OCI-LY3 (cell line): ENCODE measurements at regions not wholly inside any gene's neighbourhood (a gene's known extent, or its start where the extent isn't known, plus 50 kb on each side); places are given as distances from the start of the nearest gene placed in this dataset.

Experiments
- H2AFZ ChIP-seq: fragments of 200-600, 300-600 bp; shearing (Covaris generic); 2 replicates; pipeline ENCODE4 v1.6.0; 2014; ENCODE audit warnings: antibody characterized with exemption, low read depth, low read length
- H3K27ac ChIP-seq: fragments of 200-600, 300-600 bp; sonication (generic); 2 replicates; pipeline ENCODE4 v1.5.1; 2014; ENCODE audit warnings: mild to moderate bottlenecking, low read length, moderate library complexity, mixed read lengths
- H3K27me3 ChIP-seq: fragments of 200-600, 300-600 bp; sonication (generic); 2 replicates; pipeline ENCODE4 v1.6.1; 2014; ENCODE audit warnings: low read depth, low read length, mixed read lengths
- H3K36me3 ChIP-seq: fragments of 200-600, 300-600 bp; sonication (generic); replicated peaks from 2 replicates; pipeline ENCODE3; 2014; ENCODE audit warnings: low read depth, low read length, mixed read lengths
- H3K4me1 ChIP-seq: fragments of 300-600, 200-600 bp; sonication (generic); 2 replicates; pipeline ENCODE4 v1.6.1; 2014; ENCODE audit warnings: low read length, mixed read lengths
- H3K4me2 ChIP-seq: fragments of 200-600, 300-600 bp; sonication (generic); 2 replicates; pipeline ENCODE4 v1.6.1; 2014; ENCODE audit warnings: low read length, mixed read lengths
- H3K4me3 ChIP-seq: fragments of 300-600, 200-600 bp; sonication (generic); 2 replicates; pipeline ENCODE4 v1.5.1; 2014; ENCODE audit warnings: antibody characterized with exemption, mild to moderate bottlenecking, low read length, moderate library complexity
- H3K79me2 ChIP-seq: fragments of 300-600, 200-600 bp; shearing (Covaris generic); 2 replicates; pipeline ENCODE4 v1.6.1; 2014; ENCODE audit warnings: mild to moderate bottlenecking, low read length, mixed read lengths
- H3K9ac ChIP-seq: fragments of 300-600, 200-600 bp; shearing (Covaris generic); 2 replicates; pipeline ENCODE4 v1.6.0; 2014; ENCODE audit warnings: mild to moderate bottlenecking, low read length, moderate library complexity
- H3K9me3 ChIP-seq: fragments of 200-600, 300-600 bp; shearing (Covaris generic); 2 replicates; pipeline ENCODE4 v1.6.1; 2014; ENCODE audit warnings: low read length, mixed read lengths; ENCODE audit not compliant: insufficient read depth
- H4K20me1 ChIP-seq: fragments of 200-600, 300-600 bp; sonication (generic); 2 replicates; pipeline ENCODE4 v1.6.1; 2016; ENCODE audit warnings: low read length, mixed read lengths; ENCODE audit not compliant: insufficient read depth
- EZH2phosphoT487 ChIP-seq: fragments of 200-600 bp; shearing (Covaris generic); IDR thresholded peaks from 2 replicates; pipeline ENCODE4 v1.6.1; 2018; ENCODE audit warnings: antibody characterized with exemption, mixed run types, low read depth
- TF ChIP-seq, protein P1 (sequence below): fragments of 200-600, 300-600 bp; sonication (generic); IDR thresholded peaks from 2 replicates; pipeline ENCODE4 v1.5.1; 2014; ENCODE audit warnings: antibody characterized with exemption, low read length, low read depth

DNA sequence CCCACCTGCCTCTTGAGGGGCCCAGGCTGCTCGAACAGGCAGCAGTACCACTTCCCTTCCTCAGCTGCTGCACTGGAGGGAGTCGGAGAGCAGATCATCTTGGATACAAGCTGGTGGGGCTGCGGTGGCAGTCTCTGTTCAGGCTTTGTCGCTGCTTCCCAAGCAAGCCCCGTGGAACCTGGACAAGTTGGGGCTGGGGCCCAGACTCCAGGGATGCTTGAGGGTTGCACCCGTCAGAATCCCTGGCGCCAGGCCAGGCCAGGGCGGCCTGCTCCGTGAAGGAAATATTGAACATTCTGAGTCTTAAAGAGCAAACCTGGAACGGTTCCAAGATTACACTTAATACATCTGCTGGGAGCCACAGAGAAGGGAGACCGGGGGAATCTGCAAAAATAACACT, 310.1 kb upstream of the SORL1-AS1 start:
- H3K27ac ChIP-seq: peak overlapping the region; percentile 50; the same call in 1 of the 2 replicates
- 0 out of 2 replicates have a peak overlapping the region, but pooled peaks have one; percentile 25 for H3K9ac ChIP-seq
- H3K4me3 ChIP-seq: peak overlapping the region; percentile 60
- TF ChIP-seq, protein P1, sequence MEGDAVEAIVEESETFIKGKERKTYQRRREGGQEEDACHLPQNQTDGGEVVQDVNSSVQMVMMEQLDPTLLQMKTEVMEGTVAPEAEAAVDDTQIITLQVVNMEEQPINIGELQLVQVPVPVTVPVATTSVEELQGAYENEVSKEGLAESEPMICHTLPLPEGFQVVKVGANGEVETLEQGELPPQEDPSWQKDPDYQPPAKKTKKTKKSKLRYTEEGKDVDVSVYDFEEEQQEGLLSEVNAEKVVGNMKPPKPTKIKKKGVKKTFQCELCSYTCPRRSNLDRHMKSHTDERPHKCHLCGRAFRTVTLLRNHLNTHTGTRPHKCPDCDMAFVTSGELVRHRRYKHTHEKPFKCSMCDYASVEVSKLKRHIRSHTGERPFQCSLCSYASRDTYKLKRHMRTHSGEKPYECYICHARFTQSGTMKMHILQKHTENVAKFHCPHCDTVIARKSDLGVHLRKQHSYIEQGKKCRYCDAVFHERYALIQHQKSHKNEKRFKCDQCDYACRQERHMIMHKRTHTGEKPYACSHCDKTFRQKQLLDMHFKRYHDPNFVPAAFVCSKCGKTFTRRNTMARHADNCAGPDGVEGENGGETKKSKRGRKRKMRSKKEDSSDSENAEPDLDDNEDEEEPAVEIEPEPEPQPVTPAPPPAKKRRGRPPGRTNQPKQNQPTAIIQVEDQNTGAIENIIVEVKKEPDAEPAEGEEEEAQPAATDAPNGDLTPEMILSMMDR: no peak
- no peak for TF ChIP-seq EZH2phosphoT487
- no peaks in the 10 kb centered on the region for H3K79me2 ChIP-seq
- H3K4me1 ChIP-seq: peaks cover 41% of the 10 kb centered on the region
- no peaks in the 10 kb centered on the region for H3K27me3 ChIP-seq
- H3K4me2 ChIP-seq: peak overlapping the region; percentile 86
- no peaks in the 10 kb centered on the region for H3K9me3 ChIP-seq
- H2AFZ ChIP-seq: peak overlapping the region; percentile 60; the same call in 1 of the 2 replicates
- no peaks in the 10 kb centered on the region for H3K36me3 ChIP-seq
- H4K20me1 ChIP-seq: no peaks in the 10 kb centered on the region

DNA sequence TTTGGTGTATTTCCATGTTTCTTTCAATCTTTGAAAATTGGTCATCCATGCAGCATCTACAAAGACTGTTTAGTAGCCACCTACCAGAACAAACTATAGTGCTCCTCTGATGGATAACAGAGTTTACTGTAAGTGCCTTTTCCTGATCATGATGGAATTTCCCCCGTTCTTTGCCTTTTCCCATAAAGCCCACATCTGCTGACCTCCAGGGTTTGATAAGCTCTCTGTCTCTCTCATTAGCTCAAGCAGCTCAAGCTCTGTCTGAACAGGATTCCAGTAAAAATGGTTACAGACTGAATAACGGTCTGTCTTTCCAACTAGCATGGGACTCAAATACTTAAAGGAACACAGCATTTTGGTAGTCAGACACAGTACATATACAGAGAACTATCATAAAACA, 308.4 kb upstream of the SORL1-AS1 start:
- no peak overlapping the region for H3K9ac ChIP-seq

DNA sequence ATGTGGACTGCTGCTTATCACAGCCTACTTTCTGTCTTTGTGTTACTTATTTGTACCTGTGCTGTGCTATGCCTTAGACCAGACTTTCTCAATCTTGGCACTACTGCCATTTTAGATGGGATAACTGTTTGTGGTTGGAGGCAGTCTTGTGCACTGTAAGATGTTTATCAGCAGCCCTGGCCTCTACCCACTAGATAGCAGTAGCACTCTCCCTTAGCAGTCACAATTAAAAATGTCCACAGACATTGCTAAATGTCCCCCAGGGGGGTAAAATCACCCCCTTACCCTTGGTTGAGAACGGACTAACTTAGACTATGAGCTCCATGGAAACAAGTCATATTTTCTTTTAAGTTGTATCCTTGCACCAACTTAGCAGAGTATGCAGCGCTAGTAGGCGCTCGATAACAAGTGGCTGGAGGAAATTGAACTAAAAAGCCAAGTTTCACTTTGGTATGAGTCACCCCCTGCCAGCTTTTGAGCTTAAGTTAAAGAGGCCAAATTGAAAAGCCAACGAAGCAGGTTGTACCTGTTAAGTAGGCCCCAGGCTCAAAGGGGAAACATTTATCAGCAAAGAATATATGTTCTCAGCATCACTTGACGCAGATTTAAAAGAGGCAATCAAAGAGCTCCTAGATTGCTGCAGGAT, 304.8 kb upstream of the SORL1-AS1 start:
- H3K79me2 ChIP-seq: no peaks in the 10 kb centered on the region
- H3K27ac ChIP-seq: no peak overlapping the region
- H2AFZ ChIP-seq: peak overlapping the region; percentile 46; the same call in 1 of the 2 replicates
- H3K36me3 ChIP-seq: no peaks in the 10 kb centered on the region
- peak overlapping the region; percentile 25; the same call in 1 of the 2 replicates for H3K4me2 ChIP-seq
- no peak overlapping the region for H3K4me3 ChIP-seq
- H3K9ac ChIP-seq: no peak overlapping the region
- H3K27me3 ChIP-seq: no peaks in the 10 kb centered on the region
- peaks cover 12% of the 10 kb centered on the region for H3K4me1 ChIP-seq
- H4K20me1 ChIP-seq: no peaks in the 10 kb centered on the region
- TF ChIP-seq, protein P1: peak; percentile 48
- TF ChIP-seq EZH2phosphoT487: no peak
- no peaks in the 10 kb centered on the region for H3K9me3 ChIP-seq

More for the DNA sequence above, 308.4 kb upstream of the SORL1-AS1 start:
- Histone ChIP-seq H3K4me2 (no peak overlapping the region), H3K27me3 (no peaks in the 10 kb centered on the region), H3K27ac (no peak overlapping the region), H3K36me3 (no peaks in the 10 kb centered on the region), H3K4me3 (no peak overlapping the region), H2AFZ (no peak overlapping the region), H3K79me2 (no peaks in the 10 kb centered on the region), H3K4me1 (peaks cover 31% of the 10 kb centered on the region), H3K9me3 (no peaks in the 10 kb centered on the region), H4K20me1 (no peaks in the 10 kb centered on the region)
- TF ChIP-seq, protein P1: no peak
- no peak for TF ChIP-seq EZH2phosphoT487

DNA sequence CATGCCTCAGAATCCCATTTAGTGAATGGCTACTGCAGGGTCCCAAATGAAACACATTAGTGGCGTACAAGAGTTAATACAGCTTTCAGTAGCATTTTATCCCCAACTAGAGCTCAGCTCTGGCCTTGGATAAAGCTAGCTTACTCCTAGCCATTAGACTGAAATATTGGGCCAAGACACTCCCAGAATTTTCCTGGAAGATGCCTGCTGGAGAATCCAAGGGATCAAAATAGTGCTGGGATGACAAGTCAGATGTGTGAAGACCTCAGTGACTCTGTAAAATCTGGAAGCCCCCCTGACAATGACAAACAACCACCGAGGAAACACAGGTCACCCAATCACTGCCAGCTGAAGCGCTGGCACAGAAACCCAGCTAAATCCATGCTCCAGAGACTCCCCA, 303.1 kb upstream of the SORL1-AS1 start:
- H3K27me3 ChIP-seq: no peaks in the 10 kb centered on the region
- no peaks in the 10 kb centered on the region for H3K9me3 ChIP-seq
- TF ChIP-seq, protein P1: no peak
- no peak for TF ChIP-seq EZH2phosphoT487
- H3K4me3 ChIP-seq: no peak overlapping the region
- H3K36me3 ChIP-seq: no peaks in the 10 kb centered on the region
- no peak overlapping the region for H3K27ac ChIP-seq
- H4K20me1 ChIP-seq: no peaks in the 10 kb centered on the region
- no peak overlapping the region for H2AFZ ChIP-seq
- H3K4me1 ChIP-seq: peaks cover 9% of the 10 kb centered on the region
- no peaks in the 10 kb centered on the region for H3K79me2 ChIP-seq
- no peak overlapping the region for H3K4me2 ChIP-seq
- no peak overlapping the region for H3K9ac ChIP-seq
